Stimulated activated naive B cell treated with anti-CD40 and anti-IgM and Interleukin-4, amounts not matched to agents 10 μg/mL and 1 μg/mL and 100 μg/mL, for 72 hours (primary cell): ENCODE measurements at regions not wholly inside any gene's neighbourhood (a gene's known extent, or its start where the extent isn't known, plus 50 kb on each side); places are given as distances from the start of the nearest gene placed in this dataset.
"Not testable (repeated sequence)": the region's sequence is repeated elsewhere in the genome, so short reads cannot be mapped to it uniquely, and the experiment has no call there.

Experiments
- ATAC-seq, 2 donors: fragments of 150-1000 bp; cut with Tn5 transposase; replicated peaks; 2 replicates each; pipeline ENCODE4 v1.10.0; 2021; ENCODE audit warnings: moderate library complexity in 1 of 2
- DNase-seq: peaks from one replicate; pipeline ENCODE4 v3.0.0; 2021
- H3K27ac Mint-ChIP-seq: one replicate; pipeline ENCODE4 v1.8.0; 2022; ENCODE audit warnings: mild to moderate bottlenecking, mixed read lengths
- H3K27me3 Mint-ChIP-seq, 2 donors: one replicate each; pipeline ENCODE4 v1.8.0; 2022; ENCODE audit warnings: mixed read lengths in 2 of 2
- H3K36me3 Mint-ChIP-seq, 2 donors: one replicate each; pipeline ENCODE4 v1.8.0; 2022; ENCODE audit warnings: mixed read lengths in 2 of 2, mild to moderate bottlenecking in 1 of 2
- H3K4me1 Mint-ChIP-seq, 2 donors: one replicate each; pipeline ENCODE4 v1.8.0; 2022; ENCODE audit warnings: mixed read lengths in 2 of 2, mild to moderate bottlenecking in 1 of 2
- H3K4me3 Mint-ChIP-seq, 2 donors: one replicate each; pipeline ENCODE4 v1.8.0; 2022; ENCODE audit warnings: mild to moderate bottlenecking in 2 of 2, mixed read lengths in 2 of 2, moderate library complexity in 1 of 2
- H3K9me3 Mint-ChIP-seq, 2 donors: one replicate each; pipeline ENCODE4 v1.8.0; 2022; ENCODE audit warnings: mixed read lengths in 2 of 2, mild to moderate bottlenecking in 1 of 2

DNA sequence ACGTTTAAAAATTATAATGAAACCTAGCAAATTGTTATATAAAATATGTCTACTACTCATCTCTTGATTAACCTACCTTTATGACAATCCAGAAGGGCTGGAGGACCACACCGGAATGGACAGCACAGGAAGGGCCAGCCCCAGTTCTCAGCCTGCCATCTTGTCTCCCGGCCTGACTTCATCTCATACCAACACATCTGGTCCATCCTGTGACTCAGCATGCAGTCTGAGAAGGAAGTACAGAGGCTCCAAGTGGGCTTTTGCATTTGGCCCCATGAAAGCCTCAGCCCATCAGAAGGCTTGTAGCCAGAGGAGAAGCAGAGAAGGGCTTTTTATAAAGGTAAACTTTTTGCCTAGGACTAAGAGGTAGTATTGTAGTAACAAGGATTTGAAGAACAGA lies 436.6 kb downstream of the MRPL39 start:
- no peak for DNase-seq
- peaks cover 11 to 23% of the 10 kb centered on the region in 2 donors for H3K4me1 Mint-ChIP-seq
- no peak for ATAC-seq
- no peak overlapping the region for H3K27ac Mint-ChIP-seq
- peaks cover 41 to 67% of the 10 kb centered on the region in 2 donors for H3K36me3 Mint-ChIP-seq
- no peak overlapping the region for H3K4me3 Mint-ChIP-seq
- H3K27me3 Mint-ChIP-seq, result no peaks in the 10 kb centered on the region
- peaks cover 24 to 31% of the 10 kb centered on the region in 2 donors for H3K9me3 Mint-ChIP-seq

- no peaks in the 10 kb centered on the region for H3K27me3 Mint-ChIP-seq
- peaks cover 36 to 65% of the 10 kb centered on the region in 2 donors for H3K36me3 Mint-ChIP-seq
- H3K4me3 Mint-ChIP-seq, result no peak overlapping the region
- peaks cover 27 to 35% of the 10 kb centered on the region in 2 donors for H3K9me3 Mint-ChIP-seq
- no peak for ATAC-seq
- DNase-seq, result no peak
- peaks cover 2 to 10% of the 10 kb centered on the region in 2 donors for H3K4me1 Mint-ChIP-seq
- H3K27ac Mint-ChIP-seq, result no peak overlapping the region
Measured at GRCh38 chr21:25169370-25169769, 437.9 kb downstream of the MRPL39 start.

DNA sequence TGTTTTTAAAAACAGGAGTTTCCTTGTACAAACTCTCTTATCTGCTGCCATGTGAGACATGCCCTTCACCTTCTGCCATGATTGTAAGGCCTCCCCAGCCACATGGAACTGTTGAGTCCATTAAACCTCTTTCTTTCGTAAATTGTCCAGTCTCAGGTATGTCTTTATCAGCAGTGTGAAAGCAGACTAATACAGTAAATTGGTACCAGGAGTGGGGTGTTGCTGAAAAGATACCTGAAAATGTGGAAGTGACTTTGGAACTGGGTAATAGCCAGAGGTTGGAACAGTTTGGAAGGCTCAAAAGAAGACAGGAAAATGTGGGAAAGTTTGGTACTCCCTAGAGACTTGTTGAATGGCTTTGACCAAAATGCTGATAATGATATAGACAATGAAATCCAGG lies 440.4 kb downstream of the MRPL39 start:
- DNase-seq, H3K4me1 Mint-ChIP-seq, H3K27ac Mint-ChIP-seq, H3K27me3 Mint-ChIP-seq, H3K4me3 Mint-ChIP-seq, ATAC-seq: not testable (repeated sequence)
- H3K9me3 Mint-ChIP-seq, result peaks cover 24 to 34% of the 10 kb centered on the region in 2 donors
- H3K36me3 Mint-ChIP-seq, result peaks cover 33 to 66% of the 10 kb centered on the region in 2 donors

DNA sequence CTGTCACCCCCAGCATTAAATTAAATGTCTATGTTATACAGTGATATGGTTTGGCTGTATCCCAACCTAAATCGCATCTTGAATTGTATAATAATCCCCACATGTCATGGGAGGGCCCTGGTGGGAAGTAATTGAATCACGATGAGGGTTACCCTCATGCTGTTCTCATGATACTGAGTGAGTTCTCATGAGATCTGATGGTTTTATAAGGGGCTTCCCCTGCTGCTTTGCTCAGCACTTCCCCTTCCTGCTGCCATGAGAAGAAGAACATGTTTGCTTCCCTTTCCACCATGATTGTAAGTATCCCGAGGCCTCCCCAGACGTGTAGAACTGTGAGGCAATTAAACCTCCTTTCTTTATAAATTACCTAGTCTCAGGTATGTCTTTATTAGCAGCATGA lies 445.7 kb downstream of the MRPL39 start:
- peaks cover 16 to 39% of the 10 kb centered on the region in 2 donors for H3K36me3 Mint-ChIP-seq
- ATAC-seq (no peak), DNase-seq (no peak)
- peaks cover 3 to 16% of the 10 kb centered on the region in 2 donors for H3K4me1 Mint-ChIP-seq
- H3K9me3 Mint-ChIP-seq, result peaks cover 13 to 22% of the 10 kb centered on the region in 2 donors
- H3K4me3 Mint-ChIP-seq, result no peak overlapping the region
- H3K27me3 Mint-ChIP-seq, result peaks cover 0 to 4% of the 10 kb centered on the region in 2 donors
- no peak overlapping the region for H3K27ac Mint-ChIP-seq

DNA sequence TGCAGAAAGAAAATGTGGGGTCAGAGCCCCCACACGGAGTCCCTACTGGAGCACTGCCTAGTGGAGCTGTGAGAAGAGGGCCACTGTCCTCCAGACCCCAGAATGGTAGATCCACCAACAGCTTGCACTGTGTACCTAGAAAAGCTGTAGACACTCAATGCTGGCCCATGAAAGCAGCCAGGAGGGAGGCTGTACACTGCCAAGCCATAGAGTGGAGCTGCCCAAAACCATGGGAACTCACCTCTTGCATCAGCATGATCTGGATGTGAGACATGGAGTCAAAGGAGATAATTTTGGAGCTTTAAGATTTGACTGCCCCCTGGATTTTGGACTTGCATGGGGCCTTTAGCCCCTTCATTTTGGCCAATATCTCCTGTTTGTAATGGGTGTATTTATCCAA lies 452.3 kb downstream of the MRPL39 start:
- peaks cover 9 to 12% of the 10 kb centered on the region in 2 donors for H3K9me3 Mint-ChIP-seq

GRCh38 chr21:25149022-25149421 lies 458.3 kb downstream of the MRPL39 start:
- DNase-seq (no peak), ATAC-seq (no peak)
- Mint-ChIP-seq H3K27me3 (no peaks in the 10 kb centered on the region), H3K4me3 (no peak overlapping the region), H3K27ac (no peak overlapping the region), H3K9me3 (peaks cover 13% of the 10 kb centered on the region in 2 donors), H3K4me1 (peaks cover 3 to 6% of the 10 kb centered on the region in 2 donors), H3K36me3 (peaks cover 10 to 20% of the 10 kb centered on the region in 2 donors)

More for the DNA sequence above, 452.3 kb downstream of the MRPL39 start:
- DNase-seq, H3K4me3 Mint-ChIP-seq, H3K27ac Mint-ChIP-seq, H3K27me3 Mint-ChIP-seq, ATAC-seq, H3K4me1 Mint-ChIP-seq: not testable (repeated sequence)
- H3K36me3 Mint-ChIP-seq, result peaks cover 13 to 27% of the 10 kb centered on the region in 2 donors

GRCh38 chr21:25139414-25139813 lies 467.9 kb downstream of the MRPL39 start:
- no peak overlapping the region for H3K4me3 Mint-ChIP-seq
- H3K4me1 Mint-ChIP-seq, result no peaks in the 10 kb centered on the region
- DNase-seq, result no peak
- H3K9me3 Mint-ChIP-seq, result no peaks in the 10 kb centered on the region
- no peak for ATAC-seq
- H3K27me3 Mint-ChIP-seq, result no peaks in the 10 kb centered on the region
- peaks cover 0 to 12% of the 10 kb centered on the region in 2 donors for H3K36me3 Mint-ChIP-seq
- no peak overlapping the region for H3K27ac Mint-ChIP-seq

GRCh38 chr21:25133939-25134338 lies 473.3 kb downstream of the MRPL39 start:
- Mint-ChIP-seq H3K27me3 (no peaks in the 10 kb centered on the region), H3K36me3 (peaks cover 3 to 16% of the 10 kb centered on the region in 2 donors), H3K4me1 (no peaks in the 10 kb centered on the region), H3K9me3 (peaks cover 5 to 8% of the 10 kb centered on the region in 2 donors), H3K4me3 (no peak overlapping the region), H3K27ac (no peak overlapping the region)
- no peak for DNase-seq
- ATAC-seq, result no peak

DNA sequence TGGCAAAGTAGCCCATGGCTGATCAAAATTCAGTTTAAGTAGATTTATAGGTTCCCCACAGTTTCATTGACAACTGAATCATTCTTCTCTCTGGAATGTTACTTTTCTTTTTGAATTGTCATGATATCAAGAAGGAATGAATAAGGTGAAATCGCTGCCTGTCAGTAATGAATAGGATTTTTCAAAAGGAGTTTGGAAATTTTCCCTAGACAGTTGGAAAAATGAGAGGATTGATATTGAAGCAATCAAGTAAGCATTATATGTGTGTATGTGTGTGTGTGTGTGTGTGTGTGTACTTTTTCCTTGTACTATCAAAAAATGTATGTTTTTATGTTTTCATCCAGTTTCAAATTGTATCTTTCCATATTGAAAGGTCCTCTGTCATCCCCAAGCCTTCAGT lies 479.5 kb downstream of the MRPL39 start:
- H3K4me3 Mint-ChIP-seq, result no peak overlapping the region
- H3K27me3 Mint-ChIP-seq, result no peaks in the 10 kb centered on the region
- no peak overlapping the region for H3K27ac Mint-ChIP-seq
- H3K36me3 Mint-ChIP-seq, result peaks cover 3% of the 10 kb centered on the region in 2 donors
- peaks cover 5 to 6% of the 10 kb centered on the region in 2 donors for H3K9me3 Mint-ChIP-seq
- DNase-seq (no peak), ATAC-seq (no peak)
- H3K4me1 Mint-ChIP-seq, result peaks cover 3 to 6% of the 10 kb centered on the region in 2 donors

GRCh38 chr21:25127007-25127406 lies 480.3 kb downstream of the MRPL39 start:
- peak; percentile 36 to 66 for ATAC-seq
- DNase-seq, result no peak
- Mint-ChIP-seq H3K4me3 (no peak overlapping the region), H3K27ac (no peak overlapping the region), H3K36me3 (peaks cover 3% of the 10 kb centered on the region in 2 donors), H3K27me3 (no peaks in the 10 kb centered on the region), H3K4me1 (peaks cover 3 to 6% of the 10 kb centered on the region in 2 donors), H3K9me3 (peaks cover 2 to 5% of the 10 kb centered on the region in 2 donors)

DNA sequence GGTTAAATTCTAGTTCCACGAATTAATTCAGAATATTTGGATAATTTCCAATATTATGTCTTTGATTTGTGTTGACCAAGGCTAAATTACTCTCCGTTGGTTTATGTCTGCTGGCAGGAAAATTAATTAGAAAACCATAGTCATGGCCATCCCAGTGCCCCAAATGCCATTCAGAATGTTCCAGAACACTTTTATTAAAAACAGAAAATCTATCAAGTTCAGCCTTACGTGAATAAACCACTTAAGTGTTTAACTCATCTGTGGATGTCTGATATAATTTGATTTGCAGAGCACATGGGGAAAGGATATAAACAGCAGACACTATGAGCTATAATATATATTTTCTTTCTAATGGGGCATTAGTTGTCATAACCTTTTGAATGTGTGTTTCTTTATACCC lies 480.7 kb downstream of the MRPL39 start:
- H3K9me3 Mint-ChIP-seq, result peaks cover under 1 to 2% of the 10 kb centered on the region in 2 donors
- peaks cover 0 to 2% of the 10 kb centered on the region in 2 donors for H3K36me3 Mint-ChIP-seq
- H3K27me3 Mint-ChIP-seq, result peaks cover under 1 to 1% of the 10 kb centered on the region in 2 donors
- peaks cover 3 to 6% of the 10 kb centered on the region in 2 donors for H3K4me1 Mint-ChIP-seq
- H3K27ac Mint-ChIP-seq, result no peak overlapping the region
- ATAC-seq (no peak), DNase-seq (no peak)
- H3K4me3 Mint-ChIP-seq, result no peak overlapping the region

DNA sequence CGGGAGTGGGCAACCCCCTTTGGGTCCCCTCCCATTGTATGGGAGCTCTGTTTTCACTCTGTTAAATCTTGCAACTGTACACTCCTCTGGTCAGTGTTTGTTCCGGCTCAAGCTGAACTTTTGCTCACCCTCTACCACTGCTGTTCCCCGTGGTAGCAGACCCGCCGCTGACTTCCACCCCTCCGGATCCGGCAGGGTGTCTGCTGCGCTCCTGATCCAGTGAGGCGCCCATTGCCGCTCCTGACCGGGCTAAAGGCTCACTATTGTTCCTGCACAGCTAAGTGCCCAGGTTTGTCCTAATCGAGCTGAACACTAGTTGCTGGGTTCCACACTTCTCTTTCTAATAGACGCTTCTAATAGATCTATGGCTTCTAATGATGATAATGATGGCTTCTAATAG lies 488.6 kb downstream of the MRPL39 start:
- peaks cover 4 to 7% of the 10 kb centered on the region in 2 donors for H3K4me1 Mint-ChIP-seq
- no peak overlapping the region for H3K27ac Mint-ChIP-seq
- no peak overlapping the region for H3K4me3 Mint-ChIP-seq
- H3K36me3 Mint-ChIP-seq, result peaks cover 0 to 6% of the 10 kb centered on the region in 2 donors
- H3K27me3 Mint-ChIP-seq, result peaks cover 5% of the 10 kb centered on the region in 2 donors
- ATAC-seq (no peak), DNase-seq (no peak)
- H3K9me3 Mint-ChIP-seq, result peaks cover 8 to 10% of the 10 kb centered on the region in 2 donors

- no peak overlapping the region for H3K4me3 Mint-ChIP-seq
- no peak overlapping the region for H3K27ac Mint-ChIP-seq
- peaks cover 4 to 7% of the 10 kb centered on the region in 2 donors for H3K4me1 Mint-ChIP-seq
- ATAC-seq (peak; percentile 75 to 83), DNase-seq (no peak)
- H3K9me3 Mint-ChIP-seq, result peaks cover 8 to 10% of the 10 kb centered on the region in 2 donors
- H3K36me3 Mint-ChIP-seq, result peaks cover 0 to 6% of the 10 kb centered on the region in 2 donors
- H3K27me3 Mint-ChIP-seq, result no peaks in the 10 kb centered on the region
Measured at GRCh38 chr21:25115021-25115420, 492.3 kb downstream of the MRPL39 start.

DNA sequence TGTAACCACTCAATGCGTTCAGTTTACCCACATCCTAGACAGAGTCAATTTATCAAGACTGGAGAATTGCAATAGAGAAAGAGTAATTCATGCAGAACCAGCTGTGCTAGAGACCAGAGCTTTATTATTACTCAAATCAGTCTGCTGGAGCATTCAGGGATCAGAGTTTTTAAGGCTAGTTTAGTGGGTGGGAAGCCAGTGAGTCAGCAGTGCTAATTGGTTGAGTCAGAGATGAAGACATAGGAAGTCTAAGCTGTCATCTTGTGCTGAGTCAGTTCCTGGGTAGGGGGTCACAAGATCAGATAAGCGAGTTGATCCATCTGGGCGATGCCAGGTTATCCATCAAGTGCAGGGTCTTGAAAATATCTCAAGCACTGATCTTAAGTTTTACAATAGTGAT lies 499.6 kb downstream of the MRPL39 start:
- peaks cover 0 to 3% of the 10 kb centered on the region in 2 donors for H3K36me3 Mint-ChIP-seq
- H3K4me3 Mint-ChIP-seq, result no peak overlapping the region
- no peak overlapping the region for H3K27ac Mint-ChIP-seq
- no peak for ATAC-seq
- H3K9me3 Mint-ChIP-seq, result peaks cover 0 to 9% of the 10 kb centered on the region in 2 donors
- peaks cover 0 to 5% of the 10 kb centered on the region in 2 donors for H3K27me3 Mint-ChIP-seq
- H3K4me1 Mint-ChIP-seq, result no peaks in the 10 kb centered on the region
- DNase-seq, result no peak

GRCh38 chr21:25103500-25104207 lies 503.6 kb downstream of the MRPL39 start:
- peaks cover 0 to 9% of the 10 kb centered on the region in 2 donors for H3K9me3 Mint-ChIP-seq
- peaks cover 0 to 3% of the 10 kb centered on the region in 2 donors for H3K36me3 Mint-ChIP-seq

More at GRCh38 chr21:25103500-25104207, 503.6 kb downstream of the MRPL39 start:
- H3K4me1 Mint-ChIP-seq, result no peaks in the 10 kb centered on the region
- H3K4me3 Mint-ChIP-seq, result no peak overlapping the region
- ATAC-seq (no peak), DNase-seq (no peak)
- no peak overlapping the region for H3K27ac Mint-ChIP-seq
- H3K27me3 Mint-ChIP-seq, result peaks cover 0 to 5% of the 10 kb centered on the region in 2 donors
